PFSK-1 (cell line): ENCODE measurements at regions not wholly inside any gene's neighbourhood (a gene's known extent, or its start where the extent isn't known, plus 50 kb on each side); places are given as distances from the start of the nearest gene placed in this dataset.

Experiments used
- FOXP2 ChIP-seq: optimal IDR thresholded peaks from 2 replicates; pipeline ENCODE3; 2011; ENCODE audit warnings: borderline replicate concordance, control low read depth, inconsistent platforms; ENCODE audit not compliant: insufficient read depth; ENCODE audit errors: extremely low read length, extremely low read depth
- POLR2AphosphoS5 ChIP-seq: IDR thresholded peaks from 2 replicates; pipeline ENCODE4 v1.6.1; 2012; ENCODE audit warnings: low read depth, mild to moderate bottlenecking, control low read depth, low read length, moderate library complexity
- REST ChIP-seq, 2 experiments: IDR thresholded peaks; 2 replicates each; pipeline versions ENCODE4 v1.6.1 to v1.8.0; 2011 to 2012; ENCODE audit warnings: low read depth in 2 of 2, low read length in 2 of 2, control low read depth in 1 of 2, inconsistent platforms in 1 of 2, mild to moderate bottlenecking in 1 of 2, moderate library complexity in 1 of 2; ENCODE audit not compliant: insufficient read depth in 1 of 2
- SIN3A ChIP-seq: IDR thresholded peaks from 2 replicates; pipeline ENCODE4 v1.6.1; 2012; ENCODE audit warnings: mild to moderate bottlenecking, low read length, moderate library complexity, borderline replicate concordance; ENCODE audit not compliant: insufficient read depth
- TAF1 ChIP-seq: IDR thresholded peaks from 2 replicates; pipeline ENCODE4 v1.6.1; 2012; ENCODE audit warnings: low read length, control low read depth, borderline replicate concordance; ENCODE audit not compliant: insufficient read depth

GRCh38 chr21:17351766-17352165 lies 161.1 kb upstream of the CXADR start:
- no peak for TF ChIP-seq SIN3A
- TF ChIP-seq POLR2AphosphoS5 = no peak
- TF ChIP-seq FOXP2 = no peak
- TF ChIP-seq REST (IDR thresholded peaks at IDR 0.05; ENCODE audit: insufficient read depth in 1 of 2, low read depth in 2 of 2, low read length in 2 of 2) = no peak
- no peak for TF ChIP-seq TAF1

GRCh38 chr21:17352996-17353655 lies 159.7 kb upstream of the CXADR start:
- TF ChIP-seq TAF1 (no peak), REST (IDR thresholded peaks at IDR 0.05; ENCODE audit: insufficient read depth in 1 of 2, low read depth in 2 of 2, low read length in 2 of 2) (no peak), FOXP2 (no peak)

GRCh38 chr21:17359781-17360180 lies 153.1 kb upstream of the CXADR start:
- TF ChIP-seq SIN3A (no peak), POLR2AphosphoS5 (no peak), TAF1 (no peak), FOXP2 (no peak), REST (IDR thresholded peaks at IDR 0.05; ENCODE audit: insufficient read depth in 1 of 2, low read depth in 2 of 2, low read length in 2 of 2) (no peak)

- no peak for TF ChIP-seq SIN3A
- no peak for TF ChIP-seq REST (IDR thresholded peaks at IDR 0.05; ENCODE audit: insufficient read depth in 1 of 2, low read depth in 2 of 2, low read length in 2 of 2)
- no peak for TF ChIP-seq POLR2AphosphoS5
- TF ChIP-seq TAF1 = no peak
- no peak for TF ChIP-seq FOXP2
Observed at GRCh38 chr21:17368748-17369363, 144.0 kb upstream of the CXADR start.

GRCh38 chr21:17370263-17370662 lies 142.6 kb upstream of the CXADR start:
- TF ChIP-seq FOXP2 (no peak), SIN3A (no peak), POLR2AphosphoS5 (no peak), TAF1 (no peak)
